K562 (cell line): ENCODE measurements at regions not wholly inside any gene's neighbourhood (a gene's known extent, or its start where the extent isn't known, plus 50 kb on each side); places are given as distances from the start of the nearest gene placed in this dataset.

Experiments used
- ATAC-seq: fragments of 200-7000 bp; cut with Tn5 transposase; 3 replicates; pipeline ENCODE4 v1.9.1; 2020; ENCODE audit warnings: moderate library complexity
- BruUV-seq: library from RNA; stranded (reverse); fragments of 400-500 nt; replicated peaks from 2 replicates; lab custom pipeline; 2021; lab: Mats Ljungman, UMichigan
- CTCF ChIA-PET: fragments of 300-600 bp; formaldehyde crosslinking; extraction: SDS; loops from one replicate; lab custom pipeline; 2021; ENCODE audit warnings: low intra/inter-chr PET ratio; lab: Yijun Ruan, JAX
- POLR2A ChIA-PET: fragments of 300-600, 350-650 bp; sonication (Branson Sonifier 250); formaldehyde crosslinking; extraction: SDS; loops from one replicate; lab custom pipeline; 2021; ENCODE audit warnings: antibody characterized with exemption, inconsistent platforms; lab: Yijun Ruan, JAX
- DNase-seq, 4 experiments: peaks; one replicate each; pipeline versions ENCODE4 v3.0.0 to v3.0.0-alpha.2; 2011 to 2018; ENCODE audit warnings: low spot score in 3 of 4, mixed read lengths in 3 of 4; ENCODE audit errors: extremely low read depth in 1 of 4
- FAIRE-seq: peaks from 2 replicates; lab custom pipeline; 2011; peaks lifted over from hg19 to GRCh38; lab: Jason Lieb, UNC
- H2AFZ ChIP-seq: 2 replicates; pipeline ENCODE4 v1.6.0; 2011; ENCODE audit warnings: low read depth, low read length, control low read depth, inconsistent platforms
- H3K27ac ChIP-seq: fragments of 200-600 bp; 3 replicates; pipeline ENCODE4 v1.8.0; 2011; ENCODE audit warnings: low read depth, mild to moderate bottlenecking, control low read depth, inconsistent platforms, low read length, moderate library complexity, mixed read lengths; ENCODE audit errors: extremely low read depth
- H3K27me3 ChIP-seq, 2 experiments: fragments of 300-600 bp in 1 of 2; 2 replicates in 1 of 2; 3 replicates in 1 of 2; pipeline versions ENCODE4 v1.6.0 to v1.8.0; 2011; ENCODE audit warnings: inconsistent platforms in 2 of 2, low read length in 2 of 2, mild to moderate bottlenecking in 1 of 2, mixed read lengths in 1 of 2, moderate library complexity in 1 of 2; ENCODE audit not compliant: control insufficient read depth in 2 of 2, insufficient read depth in 2 of 2
- H3K36me3 ChIP-seq: fragments of 300-600 bp; 3 replicates; pipeline ENCODE4 v1.8.0; 2011; ENCODE audit warnings: mild to moderate bottlenecking, low read length, inconsistent platforms; ENCODE audit not compliant: control insufficient read depth, insufficient read depth
- H3K4me1 ChIP-seq, 2 experiments: fragments of 200-600 bp in 1 of 2; replicated peaks in 1 of 2; 2 replicates in 1 of 2; 3 replicates in 1 of 2; pipeline versions ENCODE4 v1.5.1 to v1.8.0; 2011; ENCODE audit warnings: inconsistent platforms in 2 of 2, low read length in 2 of 2, mild to moderate bottlenecking in 1 of 2, mixed read lengths in 1 of 2, moderate library complexity in 1 of 2; ENCODE audit not compliant: control insufficient read depth in 2 of 2, insufficient read depth in 2 of 2
- H3K4me2 ChIP-seq: 2 replicates; pipeline ENCODE4 v1.6.1; 2011; ENCODE audit warnings: low read length, control low read depth, inconsistent platforms, mixed read lengths; ENCODE audit not compliant: insufficient read depth
- H3K4me3 ChIP-seq: fragments of 200-600 bp; sonication (generic), shearing (Covaris generic); 2 replicates; pipeline ENCODE4 v1.5.1; 2016; ENCODE audit warnings: control low read depth, inconsistent platforms
- H3K79me2 ChIP-seq: fragments of 200-600 bp; 3 replicates; pipeline ENCODE4 v1.8.0; 2011; ENCODE audit warnings: low read length, inconsistent platforms; ENCODE audit not compliant: control insufficient read depth, insufficient read depth
- H3K9ac ChIP-seq, 2 experiments: 2 replicates each; pipeline versions ENCODE4 v1.6.0 to v1.6.1; 2011; ENCODE audit warnings: low read depth in 2 of 2, low read length in 2 of 2, control low read depth in 1 of 2, inconsistent platforms in 1 of 2, mild to moderate bottlenecking in 1 of 2, mixed read lengths in 1 of 2; ENCODE audit not compliant: insufficient read depth in 1 of 2
- H3K9me1 ChIP-seq: one replicate; pipeline ENCODE4 v1.6.0; 2011; ENCODE audit warnings: inconsistent platforms, mild to moderate bottlenecking, low read length, moderate library complexity; ENCODE audit not compliant: control insufficient read depth, insufficient read depth
- H3K9me3 ChIP-seq: replicated peaks from 2 replicates; pipeline ENCODE4 v1.5.1; 2011; ENCODE audit warnings: low read depth, low read length, inconsistent platforms; ENCODE audit not compliant: control insufficient read depth, insufficient read depth
- H4K20me1 ChIP-seq: replicated peaks from 2 replicates; pipeline ENCODE4 v1.6.1; 2011; ENCODE audit warnings: low read length, inconsistent platforms, mixed read lengths; ENCODE audit not compliant: control insufficient read depth, insufficient read depth
- HDAC8 ChIP-seq: fragments of 450-650 bp; IDR thresholded peaks from 2 replicates; pipeline ENCODE4 v1.6.1; 2016; ENCODE audit warnings: mild to moderate bottlenecking, missing genetic modification characterization, moderate library complexity, missing compliant biosample characterization
- RBM15 ChIP-seq: fragments of 200-400 bp; formaldehyde crosslinking; IDR thresholded peaks from 2 replicates; pipeline ENCODE4 v1.6.1; 2018; ENCODE audit warnings: mild to moderate bottlenecking, low read length, moderate library complexity; ENCODE audit not compliant: insufficient read depth
- RHOXF2B ChIP-seq: fragments of 250-450 bp; sonication (Bioruptor Pico); conservative IDR thresholded peaks from 2 replicates; pipeline ENCODE4 v1.5.1; 2021
- TEAD1 ChIP-seq, 2 experiments: fragments of 450-650 bp in 1 of 2; sonication (generic) in 1 of 2; formaldehyde crosslinking; IDR thresholded peaks; 2 replicates each; pipeline versions ENCODE4 v1.4.0 to v1.8.0; 2020 to 2022; ENCODE audit warnings: mild to moderate bottlenecking in 2 of 2, missing genetic modification reagents in 1 of 2
- THAP12 ChIP-seq: fragments of 250-450 bp; sonication (Bioruptor Pico); IDR thresholded peaks from 2 replicates; pipeline ENCODE4 v1.9.0; 2021; ENCODE audit warnings: mild to moderate bottlenecking, inconsistent platforms
- THAP7 ChIP-seq: fragments of 250-450 bp; sonication (Bioruptor Pico); IDR thresholded peaks from 2 replicates; pipeline ENCODE4 v1.5.0; 2021
- ZBTB12 ChIP-seq: fragments of 250-450 bp; sonication (Bioruptor Pico); IDR thresholded peaks from 2 replicates; pipeline ENCODE4 v1.4.0; 2020
- ZBTB17 ChIP-seq: fragments of 450-650 bp; formaldehyde crosslinking; IDR thresholded peaks from 2 replicates; pipeline ENCODE4 v1.4.0; 2020; ENCODE audit warnings: mild to moderate bottlenecking
- ZNF134 ChIP-seq: fragments of 250-450 bp; sonication (Bioruptor Pico); conservative IDR thresholded peaks from 2 replicates; pipeline ENCODE4 v1.4.0; 2020
- ZNF384 ChIP-seq: IDR thresholded peaks from 2 replicates; pipeline ENCODE4 v1.6.1; 2012; ENCODE audit warnings: low read depth, low read length, improper control_type of control experiment
- ZNF518B ChIP-seq: fragments of 250-450 bp; sonication (Bioruptor Pico); IDR thresholded peaks from 2 replicates; pipeline ENCODE4 v1.5.0; 2021; ENCODE audit warnings: mild to moderate bottlenecking, moderate library complexity
- ZZZ3 ChIP-seq: fragments of 450-650 bp; IDR thresholded peaks from 2 replicates; pipeline ENCODE4 v1.6.1; 2016; ENCODE audit warnings: antibody characterized with exemption, mild to moderate bottlenecking, moderate library complexity
- WGBS: fragments of 100-300 bp; shearing (Covaris generic); methylation state at CpG from one replicate; pipeline ENCODE4 v1.1.6; 2016; ENCODE audit warnings: low coverage, mixed read lengths; ENCODE audit not compliant: insufficient coverage; ENCODE audit errors: missing lambda C conversion rate; 5-methylcytosine and 5-hydroxymethylcytosine counted together
- in situ Hi-C: fragments of 300-500 bp; cut with MboI; formaldehyde crosslinking; loops from 4 replicates; pipeline ENCODE4 v1.15.0; 2018; ENCODE audit warnings: inconsistent platforms, mixed read lengths
- intact Hi-C: fragments of 100-400 bp; cut with micrococcal nuclease; formaldehyde crosslinking; loops from 2 replicates; pipeline ENCODE4 v1.14.2; 2022

GRCh38 chr15:39030291-39031070 lies 465.9 kb upstream of the RASGRP1 start:
- no peak overlapping the region for H3K4me3 ChIP-seq
- no peak overlapping the region for H3K27ac ChIP-seq
- no peaks in the 10 kb centered on the region for H4K20me1 ChIP-seq
- H3K9ac ChIP-seq = no peak overlapping the region
- ChIA-PET CTCF (no interaction called here), POLR2A (interaction anchor here (0.9 kb wide), 1 partner anchor 128 kb away, joined by 3 read pairs; no protein-coding TSS in a partner anchor)
- H3K36me3 ChIP-seq = no peaks in the 10 kb centered on the region
- no peaks in the 10 kb centered on the region for H3K27me3 ChIP-seq
- DNase-seq (no peak), ATAC-seq (no peak), FAIRE-seq (no peak)
- no peak overlapping the region for H3K4me2 ChIP-seq
- no peaks in the 10 kb centered on the region for H3K9me1 ChIP-seq
- no peak overlapping the region for H2AFZ ChIP-seq
- no peaks in the 10 kb centered on the region for H3K79me2 ChIP-seq
- intact Hi-C loops = no loop called here
- BruUV-seq = no TSS peak
- no peaks in the 10 kb centered on the region for H3K4me1 ChIP-seq
- in situ Hi-C loops = no loop called here
- H3K9me3 ChIP-seq = no peaks in the 10 kb centered on the region
- 0% methylated on average over 6 of the region's 6 CpGs for WGBS
- TF ChIP-seq TEAD1 (CRISPR knock-in tag; IDR thresholded peaks at IDR 0.05) (no peak), ZNF134 (CRISPR knock-in tag) (no peak), ZNF384 (no peak), HDAC8 (tag) (no peak), RBM15 (no peak), ZNF518B (CRISPR knock-in tag) (no peak), RHOXF2B (CRISPR knock-in tag) (no peak), THAP12 (no peak), THAP7 (CRISPR knock-in tag) (no peak), ZBTB12 (no peak), ZBTB17 (CRISPR knock-in tag) (no peak), ZZZ3 (no peak)
